Keratinocyte (primary cell): ENCODE measurements at regions not wholly inside any gene's neighbourhood (a gene's known extent, or its start where the extent isn't known, plus 50 kb on each side); places are given as distances from the start of the nearest gene placed in this dataset.

Source experiments
- DNase-seq: peaks from one replicate; pipeline ENCODE4 v3.0.0-alpha.2; 2011; ENCODE audit warnings: low read depth, missing footprints, low spot score
- FAIRE-seq: peaks from 2 replicates; lab custom pipeline; 2011; peaks lifted over from hg19 to GRCh38; lab: Jason Lieb, UNC
- H2AFZ ChIP-seq: 2 replicates; pipeline ENCODE4 v1.6.0; 2012; ENCODE audit warnings: low read length, control low read depth, inconsistent platforms; ENCODE audit not compliant: control insufficient read depth
- H3K27ac ChIP-seq: 2 replicates; pipeline ENCODE4 v1.5.1; 2011; ENCODE audit warnings: low read length; ENCODE audit not compliant: control insufficient read depth, insufficient read depth
- H3K27me3 ChIP-seq: 3 replicates; pipeline ENCODE4 v1.6.0; 2011; ENCODE audit warnings: low read length; ENCODE audit not compliant: control insufficient read depth, insufficient read depth; ENCODE audit errors: extremely low read depth
- H3K36me3 ChIP-seq, 2 experiments: 2 replicates in 1 of 2; 3 replicates in 1 of 2; pipeline ENCODE4 v1.5.1; 2011; ENCODE audit warnings: low read length in 2 of 2, mild to moderate bottlenecking in 1 of 2; ENCODE audit not compliant: control insufficient read depth in 2 of 2, insufficient read depth in 2 of 2; ENCODE audit errors: extremely low read depth in 1 of 2
- H3K4me1 ChIP-seq: 3 replicates; pipeline ENCODE4 v1.5.1; 2011; ENCODE audit warnings: low read length; ENCODE audit not compliant: control insufficient read depth, insufficient read depth; ENCODE audit errors: extremely low read depth
- H3K4me2 ChIP-seq: 3 replicates; pipeline ENCODE4 v1.6.0; 2011; ENCODE audit warnings: low read depth, low read length; ENCODE audit not compliant: control insufficient read depth, insufficient read depth; ENCODE audit errors: extremely low read depth
- H3K4me3 ChIP-seq, 3 experiments: fragments of 200-600 bp in 1 of 3; sonication (generic) in 1 of 3; 2 replicates in 2 of 3; 3 replicates in 1 of 3; pipeline ENCODE4 v1.5.1; 2011 to 2016; ENCODE audit warnings: low read length in 3 of 3, mild to moderate bottlenecking in 3 of 3, control low read depth in 2 of 3, inconsistent platforms in 1 of 3, low read depth in 1 of 3, mixed read lengths in 1 of 3, mixed run types in 1 of 3, moderate library complexity in 1 of 3; ENCODE audit not compliant: control insufficient read depth in 2 of 3, insufficient read depth in 2 of 3; ENCODE audit errors: extremely low read depth in 1 of 3
- H3K79me2 ChIP-seq: 2 replicates; pipeline ENCODE4 v1.6.0; 2012; ENCODE audit warnings: low read length; ENCODE audit not compliant: control insufficient read depth, insufficient read depth
- H3K9ac ChIP-seq: 3 replicates; pipeline ENCODE4 v1.6.0; 2011; ENCODE audit warnings: low read length; ENCODE audit not compliant: control insufficient read depth, insufficient read depth; ENCODE audit errors: extremely low read depth
- H3K9me1 ChIP-seq: 3 replicates; pipeline ENCODE4 v1.6.0; 2011; ENCODE audit warnings: low read length; ENCODE audit not compliant: control insufficient read depth, insufficient read depth; ENCODE audit errors: extremely low read depth
- H3K9me3 ChIP-seq: 2 replicates; pipeline ENCODE4 v1.5.1; 2012; ENCODE audit warnings: low read depth, low read length; ENCODE audit not compliant: control insufficient read depth
- H4K20me1 ChIP-seq: 3 replicates; pipeline ENCODE4 v1.6.0; 2011; ENCODE audit warnings: low read length; ENCODE audit not compliant: control insufficient read depth, insufficient read depth; ENCODE audit errors: extremely low read depth
- EZH2 ChIP-seq: IDR thresholded peaks from one replicate; pipeline ENCODE4 v1.6.1; 2012; ENCODE audit warnings: inconsistent platforms, mild to moderate bottlenecking, low read length, moderate library complexity
- dilution Hi-C: fragments of 300-500 bp; cut with MboI; formaldehyde crosslinking; loops from one replicate; pipeline ENCODE4 v1.7.0; 2020; ENCODE audit warnings: low sequenced_read_pairs; ENCODE audit not compliant: extremely low pct_ligation_motif_present
- TF ChIP-seq, protein P1 (sequence below), 3 experiments: IDR thresholded peaks in 1 of 3; conservative IDR thresholded peaks in 1 of 3; optimal IDR thresholded peaks in 1 of 3; 2 replicates in 2 of 3; 3 replicates in 1 of 3; pipeline versions ENCODE3 to v1.5.1; 2011; ENCODE audit warnings: low read length in 3 of 3, mild to moderate bottlenecking in 3 of 3, moderate library complexity in 2 of 3, control low read depth in 1 of 3, inconsistent platforms in 1 of 3; ENCODE audit not compliant: insufficient read depth in 2 of 3; ENCODE audit errors: extremely low read depth in 1 of 3

DNA sequence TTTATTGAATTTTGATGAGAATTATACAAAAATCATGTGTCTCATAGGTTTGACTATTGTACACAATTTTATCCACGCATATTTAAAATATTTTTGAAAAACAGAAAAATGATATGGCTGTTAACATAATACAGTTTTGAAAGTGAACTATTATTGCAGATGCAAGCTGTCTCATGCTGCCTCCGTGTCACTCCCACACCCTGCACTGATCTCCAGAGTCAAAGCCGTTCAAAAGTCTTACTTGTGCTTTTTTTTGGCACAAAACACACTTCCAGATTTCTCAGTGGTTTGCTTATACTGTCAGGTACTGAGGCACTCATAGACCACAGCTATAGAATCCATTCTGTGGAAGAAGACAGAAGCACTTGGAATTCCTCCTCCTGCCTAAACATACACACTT, 243.1 kb upstream of the ADARB2 start:
- DNase-seq (no peak), FAIRE-seq (no peak)
- TF ChIP-seq EZH2, result no peak
- TF ChIP-seq, protein P1, sequence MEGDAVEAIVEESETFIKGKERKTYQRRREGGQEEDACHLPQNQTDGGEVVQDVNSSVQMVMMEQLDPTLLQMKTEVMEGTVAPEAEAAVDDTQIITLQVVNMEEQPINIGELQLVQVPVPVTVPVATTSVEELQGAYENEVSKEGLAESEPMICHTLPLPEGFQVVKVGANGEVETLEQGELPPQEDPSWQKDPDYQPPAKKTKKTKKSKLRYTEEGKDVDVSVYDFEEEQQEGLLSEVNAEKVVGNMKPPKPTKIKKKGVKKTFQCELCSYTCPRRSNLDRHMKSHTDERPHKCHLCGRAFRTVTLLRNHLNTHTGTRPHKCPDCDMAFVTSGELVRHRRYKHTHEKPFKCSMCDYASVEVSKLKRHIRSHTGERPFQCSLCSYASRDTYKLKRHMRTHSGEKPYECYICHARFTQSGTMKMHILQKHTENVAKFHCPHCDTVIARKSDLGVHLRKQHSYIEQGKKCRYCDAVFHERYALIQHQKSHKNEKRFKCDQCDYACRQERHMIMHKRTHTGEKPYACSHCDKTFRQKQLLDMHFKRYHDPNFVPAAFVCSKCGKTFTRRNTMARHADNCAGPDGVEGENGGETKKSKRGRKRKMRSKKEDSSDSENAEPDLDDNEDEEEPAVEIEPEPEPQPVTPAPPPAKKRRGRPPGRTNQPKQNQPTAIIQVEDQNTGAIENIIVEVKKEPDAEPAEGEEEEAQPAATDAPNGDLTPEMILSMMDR (optimal IDR thresholded peaks at IDR 0.05 in 1 of 3, IDR thresholded peaks at IDR 0.05 in 1 of 3, conservative IDR thresholded peaks at IDR 0.05 in 1 of 3; ENCODE audit: extremely low read depth in 1 of 3, insufficient read depth in 2 of 3, low read length in 3 of 3), result no peak
- Histone ChIP-seq H3K27me3 (no peaks in the 10 kb centered on the region), H2AFZ (no peak overlapping the region), H3K9me1 (no peaks in the 10 kb centered on the region), H3K79me2 (no peaks in the 10 kb centered on the region), H3K9ac (no peak overlapping the region), H3K36me3 (no peaks in the 10 kb centered on the region), H3K4me1 (no peaks in the 10 kb centered on the region), H3K4me2 (no peak overlapping the region), H3K9me3 (no peaks in the 10 kb centered on the region), H4K20me1 (no peaks in the 10 kb centered on the region), H3K4me3 (no peak overlapping the region), H3K27ac (no peak overlapping the region)
- dilution Hi-C loops, result no loop called here

DNA sequence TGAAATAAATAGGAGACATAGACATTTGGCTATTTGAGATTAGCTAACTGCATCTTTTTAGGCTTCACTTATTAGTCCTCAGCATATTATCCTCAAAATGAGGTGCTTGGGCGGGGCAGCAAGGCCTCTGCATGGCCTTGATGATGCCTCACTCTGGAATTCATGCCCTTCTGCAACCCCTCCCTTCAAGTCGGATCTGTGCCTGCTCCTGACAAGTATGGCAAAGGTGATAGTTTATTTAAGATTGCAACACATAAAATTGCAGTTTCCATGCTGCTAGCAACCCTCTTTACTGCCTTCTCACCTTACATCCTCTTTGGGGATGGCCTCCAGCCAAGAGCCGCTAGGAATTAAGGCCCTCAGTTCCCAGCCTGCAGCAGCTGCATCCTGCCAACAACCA, 241.3 kb upstream of the ADARB2 start:
- DNase-seq, result no peak

More for the DNA sequence above, 241.3 kb upstream of the ADARB2 start:
- TF ChIP-seq, protein P1 (optimal IDR thresholded peaks at IDR 0.05 in 1 of 3, IDR thresholded peaks at IDR 0.05 in 1 of 3, conservative IDR thresholded peaks at IDR 0.05 in 1 of 3; ENCODE audit: extremely low read depth in 1 of 3, insufficient read depth in 2 of 3, low read length in 3 of 3), result no peak
- TF ChIP-seq EZH2, result no peak
- Histone ChIP-seq H3K27ac (no peak overlapping the region), H2AFZ (no peak overlapping the region), H4K20me1 (no peaks in the 10 kb centered on the region), H3K36me3 (no peaks in the 10 kb centered on the region), H3K9ac (no peak overlapping the region), H3K9me3 (no peaks in the 10 kb centered on the region), H3K4me1 (no peaks in the 10 kb centered on the region), H3K27me3 (no peaks in the 10 kb centered on the region), H3K4me2 (no peak overlapping the region), H3K79me2 (no peaks in the 10 kb centered on the region), H3K9me1 (no peaks in the 10 kb centered on the region), H3K4me3 (no peak overlapping the region)
- FAIRE-seq, result no peak
- dilution Hi-C loops, result no loop called here
